ENCODE measurements at regions not wholly inside any gene's neighbourhood (a gene's known extent, or its start where the extent isn't known, plus 50 kb on each side); places are given as distances from the start of the nearest gene placed in this dataset.

DNA sequence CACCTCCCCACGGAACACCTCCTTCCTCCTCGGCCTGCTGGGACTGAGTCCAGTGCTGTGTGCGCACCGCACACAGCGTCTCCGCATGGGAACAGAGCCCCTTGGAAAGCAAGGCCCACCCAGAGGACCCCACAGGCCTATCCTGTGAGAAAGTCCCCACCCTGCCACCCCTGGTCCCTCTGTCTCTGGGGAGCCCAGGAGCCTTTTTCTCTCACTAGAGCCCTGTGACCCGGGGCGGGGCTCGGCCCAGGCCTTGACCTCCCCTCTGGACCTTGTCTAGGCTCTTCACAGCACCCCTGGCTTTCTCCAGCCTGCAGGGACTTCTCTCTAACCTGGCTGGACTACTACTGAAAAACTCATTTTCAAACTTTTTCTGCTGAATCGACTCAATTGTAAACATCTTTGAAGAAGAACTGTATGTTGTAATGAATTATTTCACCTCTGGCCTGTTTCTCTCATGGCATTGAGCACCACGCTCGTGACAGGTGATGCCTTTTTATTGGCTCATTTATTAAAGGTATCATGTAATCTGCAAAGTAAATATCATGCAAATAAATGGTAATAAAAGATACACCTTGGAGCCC lies 89.2 kb downstream of the IRX1 start:
- no peak for DNase-seq (ENCODE audit: extremely low spot score)
- TF ChIP-seq CTBP1 (IDR thresholded peaks at IDR 0.05; ENCODE audit: borderline replicate concordance): no peak
- no peak for TF ChIP-seq ZNF384 (IDR thresholded peaks at IDR 0.05)
- no peak for TF ChIP-seq FOXK2 (IDR thresholded peaks at IDR 0.05)
- no peak for TF ChIP-seq SUZ12 (IDR thresholded peaks at IDR 0.05)
- TF ChIP-seq SP1 (IDR thresholded peaks at IDR 0.05): no peak
- TF ChIP-seq TARDBP (IDR thresholded peaks at IDR 0.05): no peak
- TF ChIP-seq FOXA1 (IDR thresholded peaks at IDR 0.05): no peak
- TF ChIP-seq FOXM1 (IDR thresholded peaks at IDR 0.05; ENCODE audit: borderline replicate concordance): no peak
- TF ChIP-seq, protein P1, sequence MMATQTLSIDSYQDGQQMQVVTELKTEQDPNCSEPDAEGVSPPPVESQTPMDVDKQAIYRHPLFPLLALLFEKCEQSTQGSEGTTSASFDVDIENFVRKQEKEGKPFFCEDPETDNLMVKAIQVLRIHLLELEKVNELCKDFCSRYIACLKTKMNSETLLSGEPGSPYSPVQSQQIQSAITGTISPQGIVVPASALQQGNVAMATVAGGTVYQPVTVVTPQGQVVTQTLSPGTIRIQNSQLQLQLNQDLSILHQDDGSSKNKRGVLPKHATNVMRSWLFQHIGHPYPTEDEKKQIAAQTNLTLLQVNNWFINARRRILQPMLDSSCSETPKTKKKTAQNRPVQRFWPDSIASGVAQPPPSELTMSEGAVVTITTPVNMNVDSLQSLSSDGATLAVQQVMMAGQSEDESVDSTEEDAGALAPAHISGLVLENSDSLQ (IDR thresholded peaks at IDR 0.05): no peak
- no peak for TF ChIP-seq NFRKB (IDR thresholded peaks at IDR 0.05)
- TF ChIP-seq BHLHE40 (IDR thresholded peaks at IDR 0.05; ENCODE audit: borderline replicate concordance): no peak
- TF ChIP-seq LEF1 (IDR thresholded peaks at IDR 0.05; ENCODE audit: borderline replicate concordance): no peak
- no peak for TF ChIP-seq ELF4 (IDR thresholded peaks at IDR 0.05)
- no peak for TF ChIP-seq L3MBTL2 (conservative IDR thresholded peaks at IDR 0.05)
- ChIA-PET CTCF (no interaction called here), POLR2A (no interaction called here)

DNA sequence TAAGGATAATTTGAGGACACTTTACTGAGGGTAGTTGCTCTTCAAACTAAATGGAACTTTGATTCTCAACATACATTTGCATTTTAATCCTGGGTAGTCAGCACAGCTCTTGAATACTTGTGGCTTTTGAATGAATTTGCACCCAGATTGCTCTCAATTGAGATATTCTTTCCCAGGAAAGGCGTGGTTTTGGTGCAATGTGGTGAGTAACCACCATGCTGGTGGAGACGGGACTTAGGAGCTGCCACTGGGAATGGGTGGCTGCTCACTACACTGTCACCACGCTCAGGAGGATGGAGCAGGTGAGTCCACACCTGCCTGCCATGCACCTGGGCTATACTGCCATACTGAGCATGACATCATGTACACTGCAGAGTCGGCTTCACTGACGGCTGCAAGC lies 99.2 kb downstream of the IRX1 start:
- DNase-seq (ENCODE audit: extremely low spot score): no peak
- ChIA-PET POLR2A (no interaction called here), CTCF (no interaction called here)
- TF ChIP-seq NFRKB (IDR thresholded peaks at IDR 0.05): no peak
- TF ChIP-seq FOXM1 (IDR thresholded peaks at IDR 0.05; ENCODE audit: borderline replicate concordance): no peak
- no peak for TF ChIP-seq FOXA1 (IDR thresholded peaks at IDR 0.05)
- no peak for TF ChIP-seq CTBP1 (IDR thresholded peaks at IDR 0.05; ENCODE audit: borderline replicate concordance)
- no peak for TF ChIP-seq LEF1 (IDR thresholded peaks at IDR 0.05; ENCODE audit: borderline replicate concordance)

GRCh38 chr5:3695818-3696217 lies 100.2 kb downstream of the IRX1 start:
- POLR2A ChIA-PET: no interaction called here
- TF ChIP-seq ZNF384 (IDR thresholded peaks at IDR 0.05): no peak
- no peak for DNase-seq (ENCODE audit: extremely low spot score)
- CTCF ChIA-PET: no interaction called here

DNA sequence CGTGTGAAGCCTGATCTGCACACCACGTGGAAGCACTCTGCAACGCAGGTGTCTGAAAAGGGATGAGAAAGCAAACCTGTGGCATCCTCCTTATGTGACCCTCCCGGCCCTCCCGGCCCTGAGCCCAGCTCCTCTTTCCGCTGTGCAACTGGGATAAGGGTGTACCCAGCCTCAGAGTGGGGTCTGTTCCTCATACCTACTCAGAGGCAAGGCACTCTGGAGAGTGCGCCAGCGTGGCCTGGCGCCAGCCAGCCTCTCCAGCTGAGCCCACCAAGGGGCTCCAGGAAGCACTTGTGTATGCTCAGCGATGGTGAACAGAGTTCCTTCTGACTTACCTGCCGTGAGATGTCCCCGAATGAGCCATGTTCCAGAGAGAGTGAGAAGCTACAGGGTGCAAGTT lies 102.8 kb downstream of the IRX1 start:
- ChIA-PET CTCF (no interaction called here), POLR2A (no interaction called here)
- TF ChIP-seq ARNT (IDR thresholded peaks at IDR 0.05) (no peak), TARDBP (IDR thresholded peaks at IDR 0.05) (no peak), SUZ12 (IDR thresholded peaks at IDR 0.05) (no peak), LEF1 (IDR thresholded peaks at IDR 0.05; ENCODE audit: borderline replicate concordance) (no peak), CTBP1 (IDR thresholded peaks at IDR 0.05; ENCODE audit: borderline replicate concordance) (no peak), ZNF384 (IDR thresholded peaks at IDR 0.05) (no peak), ELF4 (IDR thresholded peaks at IDR 0.05) (no peak)
- TF ChIP-seq, protein P1 (IDR thresholded peaks at IDR 0.05): no peak
- DNase-seq (ENCODE audit: extremely low spot score): no peak

- ChIA-PET CTCF (no interaction called here), POLR2A (no interaction called here)
- no peak for DNase-seq (ENCODE audit: extremely low spot score)
- TF ChIP-seq SUZ12 (IDR thresholded peaks at IDR 0.05) (no peak), LEF1 (IDR thresholded peaks at IDR 0.05; ENCODE audit: borderline replicate concordance) (no peak), L3MBTL2 (conservative IDR thresholded peaks at IDR 0.05) (no peak), FOXA1 (IDR thresholded peaks at IDR 0.05) (no peak), ELF4 (IDR thresholded peaks at IDR 0.05) (no peak), FOXK2 (IDR thresholded peaks at IDR 0.05) (no peak), HDGF (IDR thresholded peaks at IDR 0.05; ENCODE audit: borderline replicate concordance) (no peak), ARNT (IDR thresholded peaks at IDR 0.05) (no peak), CTBP1 (IDR thresholded peaks at IDR 0.05; ENCODE audit: borderline replicate concordance) (no peak), FOXM1 (IDR thresholded peaks at IDR 0.05; ENCODE audit: borderline replicate concordance) (no peak), TARDBP (IDR thresholded peaks at IDR 0.05) (no peak), NFRKB (IDR thresholded peaks at IDR 0.05) (no peak), ZNF384 (IDR thresholded peaks at IDR 0.05) (no peak)
Measured at GRCh38 chr5:3701694-3702093, 106.1 kb downstream of the IRX1 start.

DNA sequence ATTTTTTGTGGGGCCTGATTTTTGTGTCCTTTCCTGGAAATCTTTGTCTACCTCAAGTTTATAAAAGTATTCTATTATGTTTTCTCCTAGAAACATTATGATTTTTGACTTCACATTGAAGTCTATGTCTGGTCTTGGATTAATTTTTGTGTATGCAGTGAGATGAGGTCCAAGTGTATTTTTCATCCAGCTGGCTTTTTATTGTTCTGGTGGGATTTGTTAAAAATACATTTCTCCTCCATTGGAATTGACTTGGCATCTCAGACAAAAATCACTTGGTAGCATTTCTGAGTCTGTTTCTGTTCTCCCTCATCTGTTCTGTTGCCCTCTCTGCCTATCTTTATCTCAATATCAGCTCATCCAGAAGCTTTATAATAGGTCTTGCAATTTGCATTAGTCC lies 109.0 kb downstream of the IRX1 start:
- ChIA-PET CTCF (no interaction called here), POLR2A (no interaction called here)
- TF ChIP-seq TARDBP (IDR thresholded peaks at IDR 0.05): no peak
- TF ChIP-seq ZNF384 (IDR thresholded peaks at IDR 0.05): no peak
- DNase-seq (ENCODE audit: extremely low spot score): no peak

DNA sequence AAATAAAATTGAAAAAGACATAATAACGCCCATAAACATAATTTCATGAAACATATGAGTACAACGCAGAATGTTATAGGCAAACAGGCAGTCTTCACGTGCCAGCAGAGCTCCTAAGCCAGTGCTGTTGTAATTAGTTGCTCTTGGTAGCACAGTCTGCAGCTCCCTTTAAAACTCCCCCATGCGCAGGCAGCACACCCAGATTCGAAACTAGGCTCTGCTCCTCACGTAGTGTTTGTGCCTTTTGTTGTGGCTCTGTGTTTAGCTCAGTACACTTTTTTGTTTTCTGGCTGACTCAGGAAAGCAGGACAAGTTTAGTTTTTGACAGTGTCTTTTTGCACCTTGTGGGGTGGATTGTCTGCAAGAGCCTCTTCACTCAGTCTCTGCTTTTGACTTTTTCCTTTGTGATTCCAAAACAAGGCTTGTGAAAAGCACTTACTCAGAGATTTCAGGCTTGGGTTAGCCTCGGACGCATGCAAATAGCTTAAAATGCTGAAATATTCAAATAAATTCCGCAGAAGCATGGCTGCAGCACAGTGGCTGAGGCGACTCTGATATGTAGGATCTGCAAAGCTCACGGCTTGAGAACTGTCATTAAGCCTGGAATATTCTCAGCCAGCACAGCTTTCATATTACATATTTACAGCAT lies 113.6 kb downstream of the IRX1 start:
- no peak for TF ChIP-seq ZNF384 (IDR thresholded peaks at IDR 0.05)
- no peak for TF ChIP-seq TARDBP (IDR thresholded peaks at IDR 0.05)
- no peak for TF ChIP-seq CTBP1 (IDR thresholded peaks at IDR 0.05; ENCODE audit: borderline replicate concordance)
- TF ChIP-seq SP1 (IDR thresholded peaks at IDR 0.05): no peak
- no peak for TF ChIP-seq FOXM1 (IDR thresholded peaks at IDR 0.05; ENCODE audit: borderline replicate concordance)
- no peak for TF ChIP-seq NFRKB (IDR thresholded peaks at IDR 0.05)
- no peak for TF ChIP-seq FOXA1 (IDR thresholded peaks at IDR 0.05)
- no peak for TF ChIP-seq HDGF (IDR thresholded peaks at IDR 0.05; ENCODE audit: borderline replicate concordance)
- no peak for TF ChIP-seq L3MBTL2 (conservative IDR thresholded peaks at IDR 0.05)
- TF ChIP-seq, protein P1 (IDR thresholded peaks at IDR 0.05): no peak
- TF ChIP-seq ELF4 (IDR thresholded peaks at IDR 0.05): no peak
- TF ChIP-seq FOXK2 (IDR thresholded peaks at IDR 0.05): no peak
- no peak for TF ChIP-seq LEF1 (IDR thresholded peaks at IDR 0.05; ENCODE audit: borderline replicate concordance)
- TF ChIP-seq BHLHE40 (IDR thresholded peaks at IDR 0.05; ENCODE audit: borderline replicate concordance): no peak
- no peak for TF ChIP-seq SUZ12 (IDR thresholded peaks at IDR 0.05)
- TF ChIP-seq ARNT (IDR thresholded peaks at IDR 0.05): no peak
- ChIA-PET CTCF (no interaction called here), POLR2A (no interaction called here)
- no peak for DNase-seq (ENCODE audit: extremely low spot score)

All from HEK293T (cell line).